ENCODE measurements at regions not wholly inside any gene's neighbourhood (a gene's known extent, or its start where the extent isn't known, plus 50 kb on each side); places are given as distances from the start of the nearest gene placed in this dataset.
"Not testable (repeated sequence)": the region's sequence is repeated elsewhere in the genome, so short reads cannot be mapped to it uniquely, and the experiment has no call there.

- DNase-seq, result no peak
Measured at GRCh38 chr2:51790854-51791253, 758.9 kb upstream of the NRXN1 start.

- DNase-seq, result no peak
Measured at GRCh38 chr2:51789918-51790317, 758.0 kb upstream of the NRXN1 start.

- no peak for DNase-seq
Measured at GRCh38 chr2:51782921-51783765, 751.2 kb upstream of the NRXN1 start.

- DNase-seq, result no peak
Measured at GRCh38 chr2:51781691-51782090, 749.8 kb upstream of the NRXN1 start.

- DNase-seq, result no peak
Measured at GRCh38 chr2:51780353-51780752, 748.4 kb upstream of the NRXN1 start.

GRCh38 chr2:51779723-51780122 lies 747.8 kb upstream of the NRXN1 start:
- not testable (repeated sequence) for DNase-seq

- no peak for DNase-seq
Measured at GRCh38 chr2:51778806-51779205, 746.9 kb upstream of the NRXN1 start.

GRCh38 chr2:51774606-51775005 lies 742.7 kb upstream of the NRXN1 start:
- not testable (repeated sequence) for DNase-seq

GRCh38 chr2:51760441-51760840 lies 728.5 kb upstream of the NRXN1 start:
- no peak for DNase-seq

GRCh38 chr2:51758081-51758480 lies 726.1 kb upstream of the NRXN1 start:
- no peak for DNase-seq

GRCh38 chr2:51734115-51734514 lies 702.2 kb upstream of the NRXN1 start:
- no peak for DNase-seq

GRCh38 chr2:51723691-51724090 lies 691.8 kb upstream of the NRXN1 start:
- no peak for DNase-seq

- no peak for DNase-seq
Measured at GRCh38 chr2:51722311-51722710, 690.4 kb upstream of the NRXN1 start.

GRCh38 chr2:51720826-51721225 lies 688.9 kb upstream of the NRXN1 start:
- DNase-seq, result no peak

- no peak for DNase-seq
Measured at GRCh38 chr2:51718881-51719280, 686.9 kb upstream of the NRXN1 start.

GRCh38 chr2:51717312-51717711 lies 685.4 kb upstream of the NRXN1 start:
- DNase-seq, result no peak

- no peak for DNase-seq
Measured at GRCh38 chr2:51711766-51712165, 679.8 kb upstream of the NRXN1 start.

- DNase-seq, result no peak
Measured at GRCh38 chr2:51710222-51710621, 678.3 kb upstream of the NRXN1 start.

GRCh38 chr2:51707625-51708024 lies 675.7 kb upstream of the NRXN1 start:
- DNase-seq, result no peak

- no peak for DNase-seq
Measured at GRCh38 chr2:51706220-51706619, 674.3 kb upstream of the NRXN1 start.

- no peak for DNase-seq
Measured at GRCh38 chr2:51705417-51705816, 673.5 kb upstream of the NRXN1 start.

- DNase-seq, result no peak
Measured at GRCh38 chr2:51698021-51698420, 666.1 kb upstream of the NRXN1 start.

- DNase-seq, result no peak
Measured at GRCh38 chr2:51697095-51697494, 665.2 kb upstream of the NRXN1 start.

- DNase-seq, result no peak
Measured at GRCh38 chr2:51695531-51695930, 663.6 kb upstream of the NRXN1 start.

- no peak for DNase-seq
Measured at GRCh38 chr2:51693640-51694039, 661.7 kb upstream of the NRXN1 start.
